Tibial nerve (tissue), 4 donors: ENCODE measurements at regions not wholly inside any gene's neighbourhood (a gene's known extent, or its start where the extent isn't known, plus 50 kb on each side); places are given as distances from the start of the nearest gene placed in this dataset.
"Not testable (repeated sequence)": the region's sequence is repeated elsewhere in the genome, so short reads cannot be mapped to it uniquely, and the experiment has no call there.

ENCODE experiments used
- CTCF ChIP-seq, 5 experiments: fragments of 200-600 bp in 3 of 5; fragments of 450-650 bp in 2 of 5; sonication (generic) in 3 of 5; IDR thresholded peaks; one replicate each; pipeline ENCODE4 v1.5.1; 2016 to 2019; ENCODE audit warnings: antibody characterized with exemption in 5 of 5, mild to moderate bottlenecking in 3 of 5, moderate library complexity in 2 of 5
- EP300 ChIP-seq, 2 donors: sonication (generic); formaldehyde crosslinking; IDR thresholded peaks; one replicate each; pipeline ENCODE4 v1.6.1; 2017; ENCODE audit warnings: antibody characterized with exemption in 2 of 2, mild to moderate bottlenecking in 1 of 2
- POLR2A ChIP-seq, 2 donors: fragments of 450-650 bp; IDR thresholded peaks; one replicate each; pipeline ENCODE4 v1.6.1; 2017; ENCODE audit warnings: antibody characterized with exemption in 2 of 2, mild to moderate bottlenecking in 2 of 2, moderate library complexity in 2 of 2

GRCh38 chr21:8411139-8411671 is 2110.2 kb upstream of the TPTE start:
- TF ChIP-seq POLR2A, CTCF, EP300 (IDR thresholded peaks at IDR 0.05): not testable (repeated sequence)
